Activated naive CD8-positive, alpha-beta T cell treated with anti-CD3 and anti-CD28 coated beads, Interleukin-2, amount 10 ng/mL, durations not matched to agents 7 days and 5 days (primary cell): ENCODE measurements at regions not wholly inside any gene's neighbourhood (a gene's known extent, or its start where the extent isn't known, plus 50 kb on each side); places are given as distances from the start of the nearest gene placed in this dataset.
"Not testable (repeated sequence)": the region's sequence is repeated elsewhere in the genome, so short reads cannot be mapped to it uniquely, and the experiment has no call there.

Source experiments
- ATAC-seq: fragments of 150-1000 bp; cut with Tn5 transposase; one replicate; pipeline ENCODE4 v1.10.0; 2021; ENCODE audit warnings: low read depth, moderate library complexity
- POLR2A ChIA-PET: fragments of 350-600 bp; sonication (Branson Sonifier 250); formaldehyde crosslinking; loops from one replicate; lab custom pipeline; 2021; ENCODE audit warnings: antibody characterized with exemption; lab: Charles Lee
- DNase-seq: peaks from one replicate; pipeline ENCODE4 v3.0.0; 2021
- H3K27ac Mint-ChIP-seq: one replicate; pipeline ENCODE4 v1.8.0; 2022; ENCODE audit warnings: mild to moderate bottlenecking, mixed read lengths
- H3K27me3 Mint-ChIP-seq: one replicate; pipeline ENCODE4 v1.8.0; 2022; ENCODE audit warnings: mild to moderate bottlenecking, moderate library complexity, mixed read lengths
- H3K36me3 Mint-ChIP-seq: one replicate; pipeline ENCODE4 v1.8.0; 2021; ENCODE audit warnings: mild to moderate bottlenecking, mixed read lengths
- H3K4me1 Mint-ChIP-seq: one replicate; pipeline ENCODE4 v1.8.0; 2021; ENCODE audit warnings: mixed read lengths
- H3K4me3 Mint-ChIP-seq: one replicate; pipeline ENCODE4 v1.8.0; 2022; ENCODE audit warnings: mild to moderate bottlenecking, moderate library complexity, mixed read lengths
- H3K9me3 Mint-ChIP-seq: one replicate; pipeline ENCODE4 v1.8.0; 2021; ENCODE audit warnings: mixed read lengths

DNA sequence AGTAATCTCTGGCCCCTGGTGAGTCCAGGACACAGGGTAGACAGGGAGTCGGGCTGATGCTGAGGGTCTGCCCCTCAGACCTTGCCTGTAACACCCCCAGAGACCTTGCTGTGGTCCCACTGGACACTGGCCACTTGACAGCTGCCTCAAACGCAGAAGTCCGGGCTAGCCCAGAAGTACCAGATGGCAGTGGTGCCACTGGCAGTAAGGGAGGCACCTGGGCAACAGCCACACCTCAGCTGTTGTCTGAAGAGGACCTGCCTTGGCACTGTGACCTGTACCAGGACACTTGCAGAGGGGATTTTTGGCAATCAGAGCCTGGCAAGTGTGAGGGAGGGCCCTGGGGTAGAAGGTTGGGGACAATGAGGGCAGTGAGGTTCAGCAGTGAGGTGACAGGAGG, 63.3 kb upstream of the UXT start:
- H3K27me3 Mint-ChIP-seq: no peaks in the 10 kb centered on the region
- ATAC-seq: no peak
- no peaks in the 10 kb centered on the region for H3K9me3 Mint-ChIP-seq
- peaks cover 1% of the 10 kb centered on the region for H3K4me1 Mint-ChIP-seq
- POLR2A ChIA-PET: no interaction called here
- no peaks in the 10 kb centered on the region for H3K36me3 Mint-ChIP-seq
- H3K4me3 Mint-ChIP-seq: no peak overlapping the region
- DNase-seq: no peak
- H3K27ac Mint-ChIP-seq: no peak overlapping the region

DNA sequence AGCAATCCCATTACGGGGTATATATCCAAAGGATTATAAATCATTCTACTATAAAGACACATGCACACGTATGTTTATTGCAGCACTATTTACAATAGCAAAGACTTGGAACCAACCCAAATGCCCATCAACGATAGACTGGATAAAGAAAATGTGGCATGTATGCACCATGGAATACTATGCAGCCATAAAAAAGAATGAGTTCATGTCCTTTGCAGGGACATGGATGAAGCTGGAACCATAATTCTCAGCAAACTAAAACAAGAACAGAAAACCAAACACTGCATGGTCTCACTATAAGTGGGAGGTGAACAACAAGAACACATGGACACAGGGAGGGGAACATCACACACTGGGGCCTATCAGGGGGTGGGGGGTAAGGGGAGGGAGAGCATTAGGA, 56.1 kb upstream of the UXT start:
- H3K4me1 Mint-ChIP-seq, ATAC-seq, H3K36me3 Mint-ChIP-seq, H3K4me3 Mint-ChIP-seq, H3K27ac Mint-ChIP-seq, H3K27me3 Mint-ChIP-seq, H3K9me3 Mint-ChIP-seq, DNase-seq, POLR2A ChIA-PET: not testable (repeated sequence)

DNA sequence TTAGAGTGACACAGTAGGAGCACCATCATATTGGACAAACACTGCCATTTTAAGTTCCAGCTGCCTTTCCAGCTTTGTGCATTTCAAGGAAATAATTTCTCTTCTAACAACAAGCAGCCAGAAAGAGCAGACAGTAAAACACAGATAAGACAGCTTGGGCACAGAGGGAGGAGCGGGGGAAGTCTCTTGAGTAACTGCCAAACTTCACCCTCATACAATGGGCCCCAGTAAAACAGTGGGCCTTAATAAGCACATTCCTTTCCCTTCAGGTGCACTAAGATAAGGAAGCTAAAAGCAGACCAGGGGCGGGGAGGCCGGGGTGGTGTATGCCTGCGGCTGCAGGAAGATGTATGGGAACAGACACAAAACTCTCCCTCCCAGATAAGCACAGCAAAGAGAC, 53.7 kb upstream of the UXT start:
- POLR2A ChIA-PET, H3K4me1 Mint-ChIP-seq, ATAC-seq, H3K9me3 Mint-ChIP-seq, H3K27ac Mint-ChIP-seq, H3K36me3 Mint-ChIP-seq, DNase-seq, H3K4me3 Mint-ChIP-seq, H3K27me3 Mint-ChIP-seq: not testable (repeated sequence)

DNA sequence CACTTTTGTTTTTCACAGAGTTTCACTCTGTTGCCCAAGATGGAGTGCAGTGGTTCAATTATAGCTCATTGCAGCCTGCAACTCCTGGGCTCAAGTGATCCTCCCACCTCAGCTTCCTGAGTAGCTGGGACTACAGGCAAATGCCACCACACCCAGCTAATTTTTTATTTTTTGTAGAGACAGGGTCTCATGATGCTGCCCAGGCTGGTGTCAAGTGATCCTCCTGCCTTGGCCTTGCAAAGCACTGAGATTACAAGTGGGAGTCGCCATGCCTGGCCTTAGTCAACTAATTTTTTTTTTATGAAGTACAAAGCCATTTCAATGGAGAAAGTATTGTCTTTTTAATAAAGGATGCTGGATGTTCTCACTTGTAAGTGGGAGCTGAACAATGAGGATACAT, 51.3 kb upstream of the UXT start:
- no peak overlapping the region for H3K4me3 Mint-ChIP-seq
- no peak for DNase-seq
- no peaks in the 10 kb centered on the region for H3K4me1 Mint-ChIP-seq
- peaks cover 2% of the 10 kb centered on the region for H3K27me3 Mint-ChIP-seq
- no peaks in the 10 kb centered on the region for H3K36me3 Mint-ChIP-seq
- POLR2A ChIA-PET: no interaction called here
- H3K9me3 Mint-ChIP-seq: no peaks in the 10 kb centered on the region
- H3K27ac Mint-ChIP-seq: no peak overlapping the region
- no peak for ATAC-seq
